HG02588 (cell line): ENCODE measurements at regions not wholly inside any gene's neighbourhood (a gene's known extent, or its start where the extent isn't known, plus 50 kb on each side); places are given as distances from the start of the nearest gene placed in this dataset.
A peak's percentile ranks its signal among the peaks of the same experiment; 100 is the strongest.

Experiments
- ATAC-seq: cut with Tn5 transposase; IDR thresholded peaks from one replicate; pipeline ENCODE4 v1.9.1; 2021; ENCODE audit warnings: mild to moderate bottlenecking, moderate library complexity; ENCODE audit not compliant: unreplicated experiment

DNA sequence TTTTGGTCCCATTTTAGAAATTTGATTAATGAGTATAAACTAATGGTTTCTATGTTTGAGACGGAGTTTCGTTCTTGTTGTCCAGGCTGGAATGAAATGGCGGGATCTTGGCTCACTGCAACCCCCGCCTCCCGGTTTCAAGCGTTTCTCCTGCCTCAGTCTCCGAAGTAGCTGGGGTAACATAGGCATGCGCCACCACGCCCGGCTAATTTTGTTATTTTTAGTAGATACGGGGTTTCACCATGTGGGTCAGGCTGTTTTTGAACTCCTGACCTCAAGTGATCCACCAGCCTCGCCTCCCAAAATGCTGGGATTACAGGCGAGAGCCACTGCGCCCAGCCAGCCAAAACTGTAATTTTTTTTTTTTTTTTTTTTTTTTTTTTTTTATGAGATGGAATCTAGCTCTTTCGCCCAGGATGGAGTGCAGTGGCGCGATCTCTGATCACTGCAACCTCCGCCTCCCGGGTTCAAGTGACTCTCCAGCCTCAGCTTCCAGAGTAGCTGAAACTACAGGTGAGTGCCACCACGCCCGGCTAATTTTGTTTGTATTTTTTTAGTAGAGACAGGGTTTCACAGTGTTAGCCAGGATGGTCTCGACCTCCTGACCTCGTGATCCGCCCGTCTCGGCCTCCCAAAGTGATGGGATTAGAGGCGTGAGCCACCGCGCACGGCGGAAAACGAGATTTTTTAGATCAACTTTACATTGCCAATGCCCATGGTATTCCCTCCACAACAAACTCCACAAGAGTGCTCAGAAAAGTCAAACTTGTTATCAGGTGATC is 127.8 kb downstream of the HFE start:
- ATAC-seq: no peak

DNA sequence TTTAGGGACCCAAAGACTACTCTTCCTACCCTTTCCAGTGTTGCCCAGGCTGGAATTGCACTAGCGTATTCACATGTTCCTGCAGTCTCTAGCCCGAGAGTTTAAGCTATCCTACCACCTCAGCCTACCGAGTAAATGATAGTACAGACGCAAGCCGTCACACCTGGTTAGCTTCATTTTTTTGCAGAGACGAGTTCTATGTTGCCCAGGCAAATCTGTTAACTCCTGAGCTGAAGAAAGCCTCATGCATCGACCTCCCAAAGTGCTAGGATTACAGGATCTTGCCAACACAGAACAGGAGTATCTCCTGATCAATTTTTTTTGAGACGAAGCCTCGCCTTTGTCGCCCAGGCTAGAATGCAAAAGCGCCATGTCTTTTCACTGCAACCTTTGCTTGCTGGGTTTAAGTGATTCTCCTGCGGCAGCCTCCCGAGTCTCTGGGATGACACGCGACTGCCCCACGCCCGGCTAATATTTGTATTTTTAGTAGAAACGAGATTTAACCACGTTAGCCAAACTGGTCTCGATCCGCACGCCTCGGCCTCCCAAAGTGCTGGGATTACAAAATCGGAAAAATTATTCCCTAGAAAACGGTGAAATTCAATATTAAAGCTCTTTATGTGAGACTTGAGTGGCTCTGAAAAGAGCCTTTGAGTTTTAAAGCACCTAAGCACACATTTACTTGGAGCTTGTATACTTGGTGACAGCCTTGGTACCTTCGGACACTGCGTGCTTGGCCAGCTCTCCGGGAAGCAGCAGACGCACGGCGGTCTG is 128.5 kb downstream of the HFE start:
- peak; percentile 17 for ATAC-seq

DNA sequence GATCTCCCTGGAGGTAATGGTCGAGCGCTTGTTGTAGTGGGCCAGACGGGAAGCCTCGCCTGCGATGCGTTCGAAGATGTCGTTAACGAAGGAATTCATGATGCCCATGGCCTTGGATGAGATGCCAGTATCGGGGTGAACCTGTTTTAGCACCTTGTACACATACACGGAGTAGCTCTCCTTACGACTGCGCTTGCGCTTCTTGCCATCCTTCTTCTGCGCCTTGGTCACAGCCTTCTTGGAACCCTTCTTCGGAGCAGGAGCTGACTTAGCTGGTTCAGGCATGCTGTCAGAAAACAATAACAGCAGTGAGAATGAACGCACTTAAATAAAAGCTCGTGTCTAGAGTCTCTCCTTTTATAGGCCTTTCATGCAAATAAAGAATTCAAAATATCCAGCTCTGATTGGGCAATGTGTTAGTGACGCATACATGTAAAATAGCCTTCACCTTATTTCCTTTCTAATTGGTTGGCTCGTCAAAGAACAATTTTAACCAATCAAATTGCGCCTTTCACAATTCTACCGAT is 129.2 kb downstream of the HFE start:
- peak; percentile 71 for ATAC-seq

- ATAC-seq: peak; percentile 38
Measured at GRCh38 chr6:26216886-26217713, 129.9 kb downstream of the HFE start.

DNA sequence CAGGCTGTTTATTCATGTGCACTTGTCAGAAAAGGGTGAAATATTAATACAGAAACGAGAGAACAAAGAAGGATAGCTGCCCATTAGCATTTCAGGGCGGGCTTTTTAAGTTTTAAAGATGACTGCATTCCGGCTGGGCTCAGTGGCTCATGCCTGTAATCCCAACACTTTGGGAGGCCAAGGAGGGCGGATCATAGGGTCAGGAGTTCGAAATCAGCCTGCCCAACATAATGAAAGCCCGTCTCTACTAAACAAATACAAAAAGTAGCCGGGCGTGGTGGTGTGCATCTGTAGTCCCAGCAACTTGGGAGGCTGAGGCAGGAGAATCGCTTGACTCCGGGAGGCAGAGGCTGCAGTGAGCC is 130.5 kb downstream of the HFE start:
- ATAC-seq: no peak

GRCh38 chr6:26218824-26219223 is 131.6 kb downstream of the HFE start:
- ATAC-seq: no peak

GRCh38 chr6:26220145-26220970 is 133.1 kb downstream of the HFE start:
- ATAC-seq: no peak

GRCh38 chr6:26221186-26221585 is 134.0 kb downstream of the HFE start:
- ATAC-seq: no peak

DNA sequence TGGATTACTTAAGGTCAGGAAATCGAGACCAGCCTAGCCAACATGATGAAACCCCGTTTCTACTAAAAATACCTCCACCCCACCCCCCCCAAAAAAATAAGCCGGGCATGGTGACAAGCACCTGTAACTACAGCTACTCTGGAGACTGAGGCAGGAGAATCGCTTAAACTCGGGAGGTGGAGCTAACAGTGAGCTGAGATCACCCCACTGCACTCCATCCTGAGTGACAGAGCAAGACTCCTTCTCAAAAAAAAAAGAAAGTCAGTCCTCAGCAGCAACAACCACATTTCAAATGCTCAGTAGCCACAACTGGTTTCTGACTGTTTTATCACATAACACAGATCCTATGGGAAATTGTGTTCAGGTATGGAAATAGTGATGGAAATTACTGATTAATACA is 135.3 kb downstream of the HFE start:
- ATAC-seq: no peak

GRCh38 chr6:26223228-26223627 is 136.0 kb downstream of the HFE start:
- ATAC-seq: no peak

DNA sequence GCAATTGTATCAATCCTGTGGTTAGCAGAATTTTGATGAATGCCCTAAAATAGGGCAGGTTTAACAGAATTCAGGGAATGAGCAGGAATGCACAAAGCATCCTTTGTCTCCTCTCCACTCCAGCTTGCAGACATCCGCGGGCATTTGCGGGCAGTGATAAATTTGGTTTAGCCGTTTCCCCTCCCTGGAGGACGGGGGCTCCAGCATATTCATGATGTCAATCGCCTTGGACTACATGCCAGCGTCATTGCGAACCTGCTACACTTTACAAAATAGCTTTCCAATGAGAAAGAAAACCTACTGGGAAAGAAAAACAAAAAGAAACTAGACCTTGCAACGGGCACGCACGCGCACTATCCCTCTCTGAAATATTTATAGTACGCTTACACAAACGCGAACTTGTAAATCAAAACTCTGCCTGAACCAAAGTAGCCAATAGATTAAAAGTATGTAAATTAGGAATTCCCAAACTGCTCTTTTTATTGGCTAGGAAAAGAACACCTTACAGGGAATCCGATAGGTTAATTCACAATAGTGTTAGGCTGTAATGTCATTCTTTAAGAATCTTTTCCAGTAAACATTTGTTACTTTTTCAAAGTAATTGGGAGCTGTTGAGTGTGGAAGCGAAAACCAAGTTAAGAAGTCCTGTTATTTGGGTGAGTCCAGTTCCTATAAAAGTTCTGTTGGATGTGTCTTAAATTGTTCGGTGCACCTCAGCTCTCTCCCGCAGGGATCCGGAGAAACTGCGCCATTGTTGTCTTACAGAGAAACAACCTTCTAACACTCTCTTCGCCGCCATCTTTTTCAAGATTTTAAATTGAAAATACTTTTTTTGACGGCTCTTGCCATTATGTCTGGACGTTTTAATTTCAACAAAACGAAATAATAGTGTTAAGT is 136.7 kb downstream of the HFE start:
- peak; percentile 67 for ATAC-seq

DNA sequence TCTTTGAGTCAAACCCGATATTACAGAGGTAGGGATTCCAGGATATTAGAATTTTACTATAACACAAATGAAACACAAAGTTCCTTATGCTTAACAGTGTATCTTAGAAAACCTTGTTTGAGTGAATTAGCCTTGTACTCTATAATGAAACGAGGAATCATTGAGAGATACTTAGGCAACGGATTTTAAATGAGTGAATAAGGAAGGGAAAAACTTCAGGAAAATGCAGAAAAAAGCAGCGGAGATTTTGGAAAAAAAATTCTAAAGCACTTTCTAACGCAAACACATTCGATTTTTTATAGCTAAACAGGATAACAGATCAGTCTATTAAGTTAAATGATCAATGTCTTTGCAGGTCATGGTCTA is 137.3 kb downstream of the HFE start:
- ATAC-seq: no peak

DNA sequence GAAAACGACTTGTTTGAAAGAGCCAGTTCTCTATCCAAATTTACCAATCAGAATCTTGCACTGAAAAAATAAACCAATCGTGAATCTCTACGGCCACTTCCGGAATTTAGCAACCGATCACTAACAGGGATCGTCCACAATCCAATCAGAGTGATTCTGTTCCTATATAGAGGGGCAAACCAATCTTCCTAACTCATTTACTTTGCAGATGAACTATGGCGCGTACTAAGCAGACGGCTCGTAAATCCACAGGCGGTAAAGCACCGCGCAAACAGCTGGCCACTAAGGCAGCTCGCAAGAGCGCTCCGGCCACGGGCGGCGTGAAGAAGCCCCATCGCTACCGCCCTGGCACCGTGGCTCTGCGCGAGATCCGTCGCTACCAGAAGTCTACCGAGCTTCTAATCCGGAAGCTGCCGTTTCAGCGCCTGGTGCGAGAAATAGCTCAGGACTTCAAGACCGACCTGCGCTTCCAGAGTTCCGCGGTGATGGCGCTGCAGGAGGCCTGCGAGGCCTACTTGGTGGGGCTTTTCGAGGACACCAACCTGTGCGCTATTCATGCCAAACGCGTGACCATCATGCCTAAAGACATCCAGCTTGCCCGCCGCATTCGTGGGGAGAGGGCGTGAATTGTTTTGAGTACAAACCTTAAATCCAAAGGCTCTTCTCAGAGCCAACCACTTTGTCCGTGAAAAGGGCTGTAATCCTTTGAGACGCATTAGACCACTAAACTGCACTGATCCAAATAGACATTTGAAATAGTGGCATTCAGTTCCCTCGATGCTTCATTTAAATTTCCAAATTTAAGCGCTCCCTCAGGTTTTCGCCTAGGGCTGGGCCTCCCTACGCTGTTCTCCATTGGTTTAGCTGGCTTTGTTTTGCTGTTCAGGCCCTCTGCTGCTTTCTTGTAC is 138.0 kb downstream of the HFE start:
- ATAC-seq: no peak

DNA sequence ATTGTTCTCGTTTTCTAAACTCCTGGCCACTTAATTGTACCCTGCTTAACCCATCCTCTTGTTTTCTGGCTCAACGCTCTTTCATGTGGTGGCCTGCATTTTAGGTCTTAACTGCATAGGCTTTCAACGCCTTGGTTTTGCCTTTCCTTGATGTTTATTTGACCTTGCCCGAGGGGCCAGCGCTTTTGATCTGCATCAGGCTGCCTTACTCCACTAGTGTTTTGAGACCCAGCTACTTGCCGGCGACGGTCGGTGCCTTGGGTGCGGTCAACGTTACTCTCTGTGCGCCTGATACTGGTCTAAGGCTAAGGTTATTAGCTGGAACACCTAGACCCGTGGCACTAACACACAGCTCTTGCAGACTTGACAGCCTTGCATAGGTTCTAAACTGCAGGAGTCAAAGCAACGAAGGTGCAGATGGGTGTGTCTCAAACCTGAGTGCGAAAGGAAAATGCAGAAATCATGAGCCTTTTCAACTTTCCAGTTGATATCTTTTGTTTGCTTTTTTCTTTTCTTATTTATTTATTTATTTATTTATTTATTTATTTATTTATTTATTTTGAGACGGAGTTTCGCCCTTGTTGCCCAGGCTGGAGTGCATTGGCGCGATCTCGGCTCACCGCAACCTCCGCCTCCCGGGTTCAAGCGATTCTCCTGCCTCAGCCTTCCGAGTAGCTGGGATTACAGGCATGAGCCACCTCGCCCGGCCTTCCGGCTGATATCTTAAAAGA is 138.8 kb downstream of the HFE start:
- ATAC-seq: no peak

DNA sequence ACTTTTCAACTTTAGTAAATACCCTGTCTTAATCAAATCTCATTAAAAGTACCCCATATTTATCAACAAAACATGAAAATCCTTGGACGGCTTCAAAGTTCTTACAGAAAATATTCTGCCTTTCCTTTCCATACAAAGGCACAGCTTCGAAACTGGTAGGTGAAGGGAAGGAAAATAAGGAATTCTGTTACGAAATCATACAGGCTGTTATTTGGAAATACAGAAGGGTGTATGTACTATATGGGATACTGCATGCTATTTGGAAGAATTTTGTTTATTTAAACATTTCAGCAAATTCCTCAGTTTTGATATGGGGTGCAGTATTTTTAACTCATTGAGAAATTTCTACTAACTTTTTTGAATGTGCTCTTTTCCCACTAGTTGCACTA is 138.4 kb upstream of the BTN3A2 start:
- no peak for ATAC-seq

- no peak for ATAC-seq
Measured at GRCh38 chr6:26230351-26230750, 134.6 kb upstream of the BTN3A2 start.

DNA sequence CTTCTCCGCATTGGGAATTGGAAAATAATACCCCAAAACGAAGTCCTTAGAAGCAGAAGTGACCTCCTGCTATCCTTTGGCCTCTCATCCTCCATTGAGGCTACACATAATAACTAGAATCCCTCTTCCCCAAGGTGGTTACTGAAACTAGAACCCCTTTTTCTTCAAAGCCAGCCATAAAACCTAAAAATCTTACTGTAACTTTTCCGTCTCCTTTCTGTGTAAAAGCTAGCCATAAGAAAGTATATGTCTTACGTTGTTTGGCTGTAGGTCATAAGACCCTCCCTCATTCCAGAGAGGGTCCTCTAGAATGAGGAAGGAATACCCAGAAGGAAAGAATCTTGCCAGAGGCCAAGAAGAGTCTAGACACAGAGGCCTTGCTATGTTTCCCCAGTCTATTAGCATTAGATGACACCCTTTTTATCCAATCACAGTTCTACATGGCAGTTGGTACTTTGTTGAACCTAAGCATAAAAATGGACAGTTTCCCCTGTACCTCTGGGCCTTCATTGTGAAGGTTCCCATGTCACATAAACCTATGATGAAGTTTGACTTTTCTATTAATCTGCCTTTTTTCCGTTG is 133.9 kb upstream of the BTN3A2 start:
- no peak for ATAC-seq
